GM23248 (cell line): ENCODE measurements at regions not wholly inside any gene's neighbourhood (a gene's known extent, or its start where the extent isn't known, plus 50 kb on each side); places are given as distances from the start of the nearest gene placed in this dataset.

Source experiments
- DNase-seq: peaks from one replicate; pipeline ENCODE4 v3.0.0-alpha.2; 2015
- H2AFZ ChIP-seq: fragments of 200-600 bp; sonication (generic); 2 replicates; pipeline ENCODE4 v1.6.1; 2016; ENCODE audit warnings: antibody characterized with exemption
- H3F3A ChIP-seq: fragments of 200-600 bp; sonication (generic); 2 replicates; pipeline ENCODE4 v1.6.1; 2016; ENCODE audit warnings: mild to moderate bottlenecking, antibody characterized with exemption, mixed run types; ENCODE audit not compliant: insufficient read depth
- H3K27ac ChIP-seq: fragments of 200-600 bp; sonication (generic); 2 replicates; pipeline ENCODE4 v1.5.1; 2016; ENCODE audit warnings: mild to moderate bottlenecking
- H3K27me3 ChIP-seq: fragments of 200-600 bp; sonication (generic); replicated peaks from 2 replicates; pipeline ENCODE4 v1.6.1; 2016; ENCODE audit warnings: mild to moderate bottlenecking; ENCODE audit not compliant: insufficient read depth
- H3K36me3 ChIP-seq: fragments of 200-600 bp; sonication (generic); 2 replicates; pipeline ENCODE4 v1.6.1; 2016; ENCODE audit warnings: low read depth, mild to moderate bottlenecking
- H3K4me1 ChIP-seq: fragments of 200-600 bp; sonication (generic); 2 replicates; pipeline ENCODE4 v1.6.1; 2016; ENCODE audit warnings: mild to moderate bottlenecking; ENCODE audit not compliant: insufficient read depth
- H3K4me2 ChIP-seq: fragments of 200-600 bp; sonication (generic); one replicate; pipeline ENCODE4 v1.6.1; 2016; ENCODE audit warnings: mild to moderate bottlenecking; ENCODE audit not compliant: unreplicated experiment
- H3K4me3 ChIP-seq: fragments of 200-600 bp; sonication (generic); 2 replicates; pipeline ENCODE4 v1.5.1; 2016; ENCODE audit warnings: mild to moderate bottlenecking
- H3K79me2 ChIP-seq: fragments of 200-600 bp; sonication (generic); 2 replicates; pipeline ENCODE4 v1.6.1; 2016; ENCODE audit warnings: mild to moderate bottlenecking; ENCODE audit not compliant: insufficient read depth
- H3K9ac ChIP-seq: fragments of 200-600 bp; sonication (generic); 2 replicates; pipeline ENCODE4 v1.6.1; 2016; ENCODE audit warnings: mild to moderate bottlenecking
- H3K9me2 ChIP-seq: fragments of 200-600 bp; sonication (generic); 2 replicates; pipeline ENCODE4 v1.6.1; 2016; ENCODE audit warnings: mixed run types, mild to moderate bottlenecking, moderate library complexity; ENCODE audit not compliant: insufficient read depth
- H3K9me3 ChIP-seq: fragments of 200-600 bp; sonication (generic); one replicate; pipeline ENCODE4 v1.6.1; 2017; ENCODE audit warnings: low read depth
- H4K20me1 ChIP-seq: fragments of 200-600 bp; sonication (generic); 2 replicates; pipeline ENCODE4 v1.6.0; 2016; ENCODE audit not compliant: insufficient read depth
- EZH2 ChIP-seq: fragments of 200-600 bp; sonication (generic); IDR thresholded peaks from 2 replicates; pipeline ENCODE4 v1.6.1; 2018; ENCODE audit warnings: antibody characterized with exemption, mild to moderate bottlenecking; ENCODE audit not compliant: insufficient read depth, poor library complexity, severe bottlenecking
- EZH2phosphoT487 ChIP-seq: fragments of 200-600 bp; sonication (generic); IDR thresholded peaks from 2 replicates; pipeline ENCODE4 v1.6.1; 2018; ENCODE audit warnings: antibody characterized with exemption, moderate library complexity, mild to moderate bottlenecking, low read depth; ENCODE audit not compliant: insufficient read depth
- WGBS, 2 experiments: methylation state at CpG; one replicate each; pipeline ENCODE4 v1.1.6; 2015 to 2017; ENCODE audit warnings: low lambda C conversion rate in 2 of 2, low coverage in 1 of 2; ENCODE audit errors: missing lambda C conversion rate in 2 of 2; 5-methylcytosine and 5-hydroxymethylcytosine counted together
- in situ Hi-C: fragments of 300-500 bp; cut with MboI; formaldehyde crosslinking; loops from 2 replicates; pipeline ENCODE4 v1.15.0; 2020

GRCh38 chr11:69905611-69906452, 86.6 kb upstream of the FGF3 start:
- Histone ChIP-seq H2AFZ (no peak overlapping the region), H3K79me2 (no peaks in the 10 kb centered on the region), H3K9me2 (no peaks in the 10 kb centered on the region), H3K9ac (no peak overlapping the region), H4K20me1 (no peaks in the 10 kb centered on the region), H3K27ac (no peak overlapping the region), H3K36me3 (no peaks in the 10 kb centered on the region), H3K4me2 (no peak overlapping the region), H3F3A (no peaks in the 10 kb centered on the region), H3K4me1 (no peaks in the 10 kb centered on the region), H3K4me3 (no peak overlapping the region), H3K27me3 (peaks cover 26% of the 10 kb centered on the region), H3K9me3 (no peaks in the 10 kb centered on the region)
- in situ Hi-C loops, result no loop called here
- TF ChIP-seq EZH2 (no peak), EZH2phosphoT487 (no peak)
- WGBS, 2 experiments, result 69 to 78% methylated on average over 12 to 13 of the region's 13 CpGs
- no peak for DNase-seq

GRCh38 chr11:69906453-69906907, 87.3 kb upstream of the FGF3 start:
- 42 to 52% methylated on average over 3 of the region's 3 CpGs for WGBS, 2 experiments
- Histone ChIP-seq H4K20me1 (no peaks in the 10 kb centered on the region), H3K4me2 (no peak overlapping the region), H3K79me2 (no peaks in the 10 kb centered on the region), H3F3A (no peaks in the 10 kb centered on the region), H3K27ac (no peak overlapping the region), H3K27me3 (peaks cover 22% of the 10 kb centered on the region), H3K9me3 (no peaks in the 10 kb centered on the region), H3K4me1 (no peaks in the 10 kb centered on the region), H3K9ac (no peak overlapping the region), H3K9me2 (no peaks in the 10 kb centered on the region), H3K36me3 (no peaks in the 10 kb centered on the region), H3K4me3 (no peak overlapping the region), H2AFZ (no peak overlapping the region)
- TF ChIP-seq EZH2phosphoT487 (no peak), EZH2 (no peak)
- in situ Hi-C loops, result no loop called here
- no peak for DNase-seq

GRCh38 chr11:69907611-69908010, 88.4 kb upstream of the FGF3 start:
- no peak overlapping the region for H3K27ac ChIP-seq
- TF ChIP-seq EZH2, result no peak
- TF ChIP-seq EZH2phosphoT487, result no peak
- H3K4me1 ChIP-seq, result no peaks in the 10 kb centered on the region
- no peaks in the 10 kb centered on the region for H3K9me2 ChIP-seq
- H3K9me3 ChIP-seq, result no peaks in the 10 kb centered on the region
- H3K9ac ChIP-seq, result no peak overlapping the region
- in situ Hi-C loops, result no loop called here
- H3F3A ChIP-seq, result no peaks in the 10 kb centered on the region
- 65 to 71% methylated on average over 10 to 11 of the region's 11 CpGs for WGBS, 2 experiments
- H4K20me1 ChIP-seq, result no peaks in the 10 kb centered on the region
- H3K79me2 ChIP-seq, result no peaks in the 10 kb centered on the region
- DNase-seq, result no peak
- H3K4me3 ChIP-seq, result no peak overlapping the region
- no peak overlapping the region for H3K4me2 ChIP-seq
- peaks cover 22% of the 10 kb centered on the region for H3K27me3 ChIP-seq
- H3K36me3 ChIP-seq, result no peaks in the 10 kb centered on the region
- no peak overlapping the region for H2AFZ ChIP-seq

- H4K20me1 ChIP-seq, result no peaks in the 10 kb centered on the region
- no peak for DNase-seq
- H3K4me3 ChIP-seq, result no peak overlapping the region
- no peaks in the 10 kb centered on the region for H3K79me2 ChIP-seq
- H3K27ac ChIP-seq, result no peak overlapping the region
- TF ChIP-seq EZH2 (no peak), EZH2phosphoT487 (no peak)
- no peaks in the 10 kb centered on the region for H3K9me2 ChIP-seq
- no peak overlapping the region for H3K4me2 ChIP-seq
- H3K9ac ChIP-seq, result no peak overlapping the region
- no peaks in the 10 kb centered on the region for H3K4me1 ChIP-seq
- H3K9me3 ChIP-seq, result no peaks in the 10 kb centered on the region
- in situ Hi-C loops, result no loop called here
- no peak overlapping the region for H2AFZ ChIP-seq
- no peaks in the 10 kb centered on the region for H3F3A ChIP-seq
- H3K36me3 ChIP-seq, result no peaks in the 10 kb centered on the region
- 28 to 34% methylated on average over 17 to 19 of the region's 19 CpGs for WGBS, 2 experiments
- H3K27me3 ChIP-seq, result peaks cover 16% of the 10 kb centered on the region
These were observed 89.5 kb upstream of the FGF3 start for GRCh38 chr11:69908511-69909220.
